ENCODE measurements at regions not wholly inside any gene's neighbourhood (a gene's known extent, or its start where the extent isn't known, plus 50 kb on each side); places are given as distances from the start of the nearest gene placed in this dataset.

DNA sequence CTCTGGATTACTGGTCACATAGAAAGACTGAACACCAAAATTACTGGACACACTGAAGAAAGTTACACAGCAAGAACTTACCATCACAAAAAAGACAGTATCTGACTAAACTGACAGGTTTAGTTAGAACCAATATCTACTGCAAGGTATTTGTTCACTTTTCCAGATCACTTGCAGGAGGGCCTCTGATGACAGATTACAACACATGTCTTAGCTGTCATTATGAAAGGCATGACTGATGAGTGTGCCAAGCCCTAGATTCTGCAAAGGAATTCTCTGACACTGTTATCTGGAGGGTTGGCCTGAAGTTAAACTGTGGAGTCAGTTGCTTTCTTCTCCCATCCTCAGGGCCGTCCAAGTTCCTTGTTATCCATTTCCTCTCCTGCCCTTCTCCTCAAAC, 242.7 kb downstream of the KIF20B start:
- TF ChIP-seq, protein P1, sequence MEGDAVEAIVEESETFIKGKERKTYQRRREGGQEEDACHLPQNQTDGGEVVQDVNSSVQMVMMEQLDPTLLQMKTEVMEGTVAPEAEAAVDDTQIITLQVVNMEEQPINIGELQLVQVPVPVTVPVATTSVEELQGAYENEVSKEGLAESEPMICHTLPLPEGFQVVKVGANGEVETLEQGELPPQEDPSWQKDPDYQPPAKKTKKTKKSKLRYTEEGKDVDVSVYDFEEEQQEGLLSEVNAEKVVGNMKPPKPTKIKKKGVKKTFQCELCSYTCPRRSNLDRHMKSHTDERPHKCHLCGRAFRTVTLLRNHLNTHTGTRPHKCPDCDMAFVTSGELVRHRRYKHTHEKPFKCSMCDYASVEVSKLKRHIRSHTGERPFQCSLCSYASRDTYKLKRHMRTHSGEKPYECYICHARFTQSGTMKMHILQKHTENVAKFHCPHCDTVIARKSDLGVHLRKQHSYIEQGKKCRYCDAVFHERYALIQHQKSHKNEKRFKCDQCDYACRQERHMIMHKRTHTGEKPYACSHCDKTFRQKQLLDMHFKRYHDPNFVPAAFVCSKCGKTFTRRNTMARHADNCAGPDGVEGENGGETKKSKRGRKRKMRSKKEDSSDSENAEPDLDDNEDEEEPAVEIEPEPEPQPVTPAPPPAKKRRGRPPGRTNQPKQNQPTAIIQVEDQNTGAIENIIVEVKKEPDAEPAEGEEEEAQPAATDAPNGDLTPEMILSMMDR (conservative IDR thresholded peaks at IDR 0.05 in 1 of 2, IDR thresholded peaks at IDR 0.05 in 1 of 2; ENCODE audit: low read depth in 1 of 2, low read length in 2 of 2) = no peak
- no peak for TF ChIP-seq EZH2 (IDR thresholded peaks at IDR 0.05; ENCODE audit: low read length, missing control alignments)

Measured in fibroblast of lung (primary cell).